Lower leg skin (tissue), 4 donors: ENCODE measurements at regions not wholly inside any gene's neighbourhood (a gene's known extent, or its start where the extent isn't known, plus 50 kb on each side); places are given as distances from the start of the nearest gene placed in this dataset.
"Not testable (repeated sequence)": the region's sequence is repeated elsewhere in the genome, so short reads cannot be mapped to it uniquely, and the experiment has no call there.

Source experiments
- DNase-seq, 2 donors: peaks; one replicate each; pipeline ENCODE4 v3.0.0-alpha.2; 2019; ENCODE audit warnings: low spot score in 2 of 2
- H3K4me3 ChIP-seq: fragments of 200-600 bp; sonication (generic); 2 replicates; pipeline ENCODE4 v1.5.1; 2017; ENCODE audit warnings: mild to moderate bottlenecking, low read depth; ENCODE audit not compliant: poor library complexity, severe bottlenecking
- CTCF ChIP-seq, 3 donors: fragments of 450-650 bp; IDR thresholded peaks; one replicate each; pipeline ENCODE4 v1.5.1; 2016; ENCODE audit warnings: antibody characterized with exemption in 3 of 3, mild to moderate bottlenecking in 3 of 3, moderate library complexity in 2 of 3
- POLR2A ChIP-seq, 2 donors: fragments of 450-650 bp; IDR thresholded peaks; one replicate each; pipeline ENCODE4 v1.6.1; 2016 to 2017; ENCODE audit warnings: antibody characterized with exemption in 2 of 2, mild to moderate bottlenecking in 1 of 2, moderate library complexity in 1 of 2
- WGBS, 2 donors: methylation state at CpG; one replicate each; pipeline ENCODE4 v1.1.5; 2018; 5-methylcytosine and 5-hydroxymethylcytosine counted together
- intact Hi-C: fragments of 100-400 bp; cut with DNase I; formaldehyde crosslinking; loops from one replicate; pipeline ENCODE4 v1.15.0; 2023; ENCODE audit warnings: low total_unique reads

GRCh38 chr1:82777240-82777639 is 976.5 kb downstream of the ADGRL2 start:
- DNase-seq: no peak
- intact Hi-C loops: no loop called here
- TF ChIP-seq CTCF (IDR thresholded peaks at IDR 0.05): no peak
- no peak overlapping the region for H3K4me3 ChIP-seq
- 89 to 94% methylated on average over 12 of the region's 12 CpGs for WGBS, 2 donors

- WGBS, 2 donors: 96 to 99% methylated on average over 15 to 30 of the region's 30 CpGs
- DNase-seq, H3K4me3 ChIP-seq, intact Hi-C loops: not testable (repeated sequence)
Observed at GRCh38 chr1:82776730-82777129, 976.0 kb downstream of the ADGRL2 start.

GRCh38 chr1:82775406-82776000 is 974.8 kb downstream of the ADGRL2 start:
- no peak overlapping the region for H3K4me3 ChIP-seq
- intact Hi-C loops: no loop called here
- no peak for DNase-seq
- TF ChIP-seq POLR2A (IDR thresholded peaks at IDR 0.05) (no peak), CTCF (IDR thresholded peaks at IDR 0.05) (no peak)
- 77 to 83% methylated on average over 12 of the region's 12 CpGs for WGBS, 2 donors

- DNase-seq: no peak
- intact Hi-C loops: no loop called here
- TF ChIP-seq CTCF (IDR thresholded peaks at IDR 0.05) (no peak), POLR2A (IDR thresholded peaks at IDR 0.05) (no peak)
- H3K4me3 ChIP-seq: no peak overlapping the region
Observed at GRCh38 chr1:82762829-82763532, 962.2 kb downstream of the ADGRL2 start.

GRCh38 chr1:82759035-82759434 is 958.3 kb downstream of the ADGRL2 start:
- intact Hi-C loops: no loop called here
- H3K4me3 ChIP-seq: no peak overlapping the region
- DNase-seq: no peak
- WGBS, 2 donors: 52 to 56% methylated on average over 3 of the region's 3 CpGs
- TF ChIP-seq POLR2A (IDR thresholded peaks at IDR 0.05) (no peak), CTCF (IDR thresholded peaks at IDR 0.05) (no peak)

- no peak for DNase-seq
- WGBS, 2 donors: 53 to 63% methylated on average over 4 of the region's 4 CpGs
- H3K4me3 ChIP-seq: no peak overlapping the region
- TF ChIP-seq POLR2A (IDR thresholded peaks at IDR 0.05) (no peak), CTCF (IDR thresholded peaks at IDR 0.05) (no peak)
- intact Hi-C loops: no loop called here
Observed at GRCh38 chr1:82755671-82756070, 954.9 kb downstream of the ADGRL2 start.
